Right lobe of liver (tissue), 6 donors: ENCODE measurements at regions not wholly inside any gene's neighbourhood (a gene's known extent, or its start where the extent isn't known, plus 50 kb on each side); places are given as distances from the start of the nearest gene placed in this dataset.

Experiments
- ATAC-seq, 4 donors: fragments of 200-7000 bp; cut with Tn5 transposase; one replicate each; pipeline ENCODE4 v1.9.1; 2020; ENCODE audit warnings: mild to moderate bottlenecking in 4 of 4, moderate library complexity in 4 of 4
- DNase-seq, 3 donors: peaks; one replicate each; pipeline ENCODE4 v3.0.0-alpha.2; 2020
- H3K27ac ChIP-seq, 3 donors: fragments of 200-600 bp; one replicate each; pipeline ENCODE4 v1.8.0; 2022
- H3K27me3 ChIP-seq, 2 donors: fragments of 200-600 bp; one replicate each; pipeline ENCODE4 v1.8.0; 2022
- H3K36me3 ChIP-seq, 4 donors: fragments of 200-600 bp; sonication (generic) in 1 of 4; one replicate each; pipeline versions ENCODE4 v1.5.1 to v1.8.0; 2017 to 2022; ENCODE audit warnings: control low read depth in 1 of 4
- H3K4me1 ChIP-seq, 4 donors: fragments of 200-600 bp; sonication (generic) in 1 of 4; one replicate each; pipeline versions ENCODE4 v1.5.1 to v1.8.0; 2017 to 2022; ENCODE audit warnings: control low read depth in 1 of 4
- H3K4me3 ChIP-seq, 3 donors: fragments of 200-600 bp; one replicate each; pipeline ENCODE4 v1.8.0; 2022
- H3K9me3 ChIP-seq, 4 donors: fragments of 200-600 bp; sonication (generic) in 1 of 4; one replicate each; pipeline versions ENCODE4 v1.5.1 to v1.8.0; 2017 to 2022; ENCODE audit warnings: control low read depth in 1 of 4
- POLR2A ChIP-seq: fragments of 450-650 bp; IDR thresholded peaks from one replicate; pipeline ENCODE4 v1.6.1; 2017; ENCODE audit warnings: antibody characterized with exemption, mild to moderate bottlenecking
- WGBS: methylation state at CpG from one replicate; pipeline ENCODE4 v1.1.6; 2018; ENCODE audit warnings: low coverage, low lambda C conversion rate; ENCODE audit not compliant: insufficient coverage; ENCODE audit errors: missing lambda C conversion rate; 5-methylcytosine and 5-hydroxymethylcytosine counted together
- intact Hi-C, 2 donors: fragments of 100-400 bp; cut with DNase I; formaldehyde crosslinking; loops; one replicate each; pipeline versions ENCODE4 v1.11.2 to v1.14.1; 2022
- TF ChIP-seq, protein P1 (sequence below), 4 donors: fragments of 200-600 bp in 3 of 4; fragments of 450-650 bp in 1 of 4; IDR thresholded peaks; one replicate each; pipeline versions ENCODE4 v1.5.1 to v1.8.0; 2016 to 2022; ENCODE audit warnings: antibody characterized with exemption in 4 of 4, mild to moderate bottlenecking in 2 of 4
- donor health status: DM: no; HTN: yes; CAD: no.
- donor health status: DM: no; HTN: no; CAD: no.
- donor health status: DM: no; HTN: no; CAD: no.
- donor health status: DM: no; HTN: yes; CAD: no.
- donor health status: DM: no; HTN: yes; CAD: no.

DNA sequence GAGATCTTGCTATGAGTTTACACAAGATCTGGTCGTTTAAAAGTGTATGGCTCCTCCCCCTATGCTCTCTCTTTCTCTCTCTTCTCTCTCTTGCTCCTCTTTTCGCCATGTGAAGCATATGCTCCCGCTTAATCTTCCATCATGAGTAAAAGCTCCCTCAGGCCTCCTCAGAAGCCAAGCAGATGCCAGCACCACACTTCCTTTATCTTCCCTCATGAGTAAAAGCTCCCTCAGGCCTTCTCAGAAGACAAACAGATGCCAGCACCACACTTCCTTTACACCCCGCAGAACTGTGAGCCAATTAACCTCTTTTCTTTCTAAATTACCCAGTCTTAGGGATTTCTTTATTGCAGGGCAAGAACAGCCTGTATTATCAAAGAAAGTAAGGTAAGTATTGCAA lies 152.4 kb downstream of the SEC23A start:
- no peak overlapping the region for H3K4me3 ChIP-seq
- intact Hi-C loops: no loop called here
- H3K36me3 ChIP-seq: no peaks in the 10 kb centered on the region
- no peaks in the 10 kb centered on the region for H3K27me3 ChIP-seq
- DNase-seq (no peak), ATAC-seq (no peak)
- TF ChIP-seq POLR2A: no peak
- TF ChIP-seq, protein P1, sequence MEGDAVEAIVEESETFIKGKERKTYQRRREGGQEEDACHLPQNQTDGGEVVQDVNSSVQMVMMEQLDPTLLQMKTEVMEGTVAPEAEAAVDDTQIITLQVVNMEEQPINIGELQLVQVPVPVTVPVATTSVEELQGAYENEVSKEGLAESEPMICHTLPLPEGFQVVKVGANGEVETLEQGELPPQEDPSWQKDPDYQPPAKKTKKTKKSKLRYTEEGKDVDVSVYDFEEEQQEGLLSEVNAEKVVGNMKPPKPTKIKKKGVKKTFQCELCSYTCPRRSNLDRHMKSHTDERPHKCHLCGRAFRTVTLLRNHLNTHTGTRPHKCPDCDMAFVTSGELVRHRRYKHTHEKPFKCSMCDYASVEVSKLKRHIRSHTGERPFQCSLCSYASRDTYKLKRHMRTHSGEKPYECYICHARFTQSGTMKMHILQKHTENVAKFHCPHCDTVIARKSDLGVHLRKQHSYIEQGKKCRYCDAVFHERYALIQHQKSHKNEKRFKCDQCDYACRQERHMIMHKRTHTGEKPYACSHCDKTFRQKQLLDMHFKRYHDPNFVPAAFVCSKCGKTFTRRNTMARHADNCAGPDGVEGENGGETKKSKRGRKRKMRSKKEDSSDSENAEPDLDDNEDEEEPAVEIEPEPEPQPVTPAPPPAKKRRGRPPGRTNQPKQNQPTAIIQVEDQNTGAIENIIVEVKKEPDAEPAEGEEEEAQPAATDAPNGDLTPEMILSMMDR (IDR thresholded peaks at IDR 0.05): no peak
- no peak overlapping the region for H3K27ac ChIP-seq
- H3K4me1 ChIP-seq: no peaks in the 10 kb centered on the region
- 55% methylated on average over 4 of the region's 4 CpGs for WGBS
- no peaks in the 10 kb centered on the region for H3K9me3 ChIP-seq

DNA sequence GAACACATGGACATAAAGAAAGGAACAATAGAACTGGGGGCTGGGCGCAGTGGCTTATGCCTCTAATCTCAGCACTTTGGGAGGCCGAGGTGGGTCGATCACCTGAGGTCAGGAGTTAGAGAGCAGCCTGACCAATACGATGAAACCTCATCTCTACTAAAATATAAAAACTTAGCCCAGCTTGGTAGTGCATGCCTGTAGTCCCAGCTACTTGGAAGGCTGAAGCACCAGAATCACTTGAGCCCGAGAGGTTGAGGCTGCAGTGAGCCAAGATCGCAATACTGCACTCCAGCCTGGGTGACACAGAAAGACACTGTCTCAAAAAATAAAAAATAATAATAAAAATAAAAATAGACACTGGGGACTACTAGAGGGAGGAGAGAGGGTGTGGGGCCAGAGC lies 154.5 kb downstream of the SEC23A start:
- H3K36me3 ChIP-seq: no peaks in the 10 kb centered on the region
- no peak overlapping the region for H3K4me3 ChIP-seq
- DNase-seq (no peak), ATAC-seq (no peak)
- WGBS: 86% methylated on average over 6 of the region's 6 CpGs
- intact Hi-C loops: no loop called here
- no peaks in the 10 kb centered on the region for H3K27me3 ChIP-seq
- no peaks in the 10 kb centered on the region for H3K4me1 ChIP-seq
- no peak overlapping the region for H3K27ac ChIP-seq
- TF ChIP-seq POLR2A: no peak
- TF ChIP-seq, protein P1 (IDR thresholded peaks at IDR 0.05): no peak
- no peaks in the 10 kb centered on the region for H3K9me3 ChIP-seq

DNA sequence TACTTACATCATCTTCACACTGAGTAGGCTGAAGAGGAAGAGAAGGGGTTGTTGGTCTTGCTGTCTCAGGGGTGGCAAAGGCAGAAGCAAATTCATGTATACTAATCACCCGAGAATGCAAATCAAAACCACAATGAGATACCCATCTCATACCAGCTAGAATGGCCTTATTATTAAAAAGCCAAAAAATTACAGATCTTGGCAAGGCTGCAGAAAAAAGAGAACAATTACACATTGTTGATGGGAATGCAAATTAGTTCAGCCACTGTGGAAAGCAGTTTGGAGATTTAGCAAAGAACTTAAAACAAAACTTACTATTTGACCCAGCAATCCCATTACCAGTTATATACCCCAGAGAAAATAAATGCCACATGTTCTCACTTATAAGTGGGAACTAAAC lies 154.9 kb downstream of the SEC23A start:
- Histone ChIP-seq H3K27ac (no peak overlapping the region), H3K4me1 (no peaks in the 10 kb centered on the region), H3K9me3 (no peaks in the 10 kb centered on the region), H3K4me3 (no peak overlapping the region), H3K36me3 (no peaks in the 10 kb centered on the region), H3K27me3 (no peaks in the 10 kb centered on the region)
- 80% methylated on average over 1 of the region's 1 CpG for WGBS
- intact Hi-C loops: no loop called here
- ATAC-seq (no peak), DNase-seq (no peak)
- TF ChIP-seq, protein P1 (IDR thresholded peaks at IDR 0.05): no peak
- no peak for TF ChIP-seq POLR2A

DNA sequence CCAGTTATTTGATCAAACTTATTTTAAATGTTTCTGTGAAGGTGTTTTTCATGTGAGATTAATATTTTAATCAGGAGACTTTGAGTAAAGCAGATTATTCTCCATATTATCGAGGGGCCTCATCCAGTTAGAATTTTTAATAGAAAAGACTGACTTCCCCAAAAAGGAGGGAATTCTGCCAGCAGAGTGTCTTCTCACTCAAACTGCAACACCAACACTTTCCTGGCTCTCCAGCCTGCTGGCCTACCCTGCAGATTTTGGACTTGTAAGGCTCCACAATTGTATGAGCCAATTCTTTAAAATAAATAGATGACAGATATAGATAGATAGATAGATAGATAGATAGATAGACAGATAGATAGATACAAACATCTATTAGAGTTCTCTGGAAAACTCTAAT lies 155.7 kb downstream of the SEC23A start:
- 63% methylated on average over 1 of the region's 1 CpG for WGBS
- H3K9me3 ChIP-seq: no peaks in the 10 kb centered on the region
- H3K4me3 ChIP-seq: no peak overlapping the region
- H3K36me3 ChIP-seq: no peaks in the 10 kb centered on the region
- no peak overlapping the region for H3K27ac ChIP-seq
- H3K27me3 ChIP-seq: no peaks in the 10 kb centered on the region
- TF ChIP-seq, protein P1 (IDR thresholded peaks at IDR 0.05): no peak
- no peak for TF ChIP-seq POLR2A
- DNase-seq (no peak), ATAC-seq (no peak)
- no peaks in the 10 kb centered on the region for H3K4me1 ChIP-seq
- intact Hi-C loops: no loop called here

DNA sequence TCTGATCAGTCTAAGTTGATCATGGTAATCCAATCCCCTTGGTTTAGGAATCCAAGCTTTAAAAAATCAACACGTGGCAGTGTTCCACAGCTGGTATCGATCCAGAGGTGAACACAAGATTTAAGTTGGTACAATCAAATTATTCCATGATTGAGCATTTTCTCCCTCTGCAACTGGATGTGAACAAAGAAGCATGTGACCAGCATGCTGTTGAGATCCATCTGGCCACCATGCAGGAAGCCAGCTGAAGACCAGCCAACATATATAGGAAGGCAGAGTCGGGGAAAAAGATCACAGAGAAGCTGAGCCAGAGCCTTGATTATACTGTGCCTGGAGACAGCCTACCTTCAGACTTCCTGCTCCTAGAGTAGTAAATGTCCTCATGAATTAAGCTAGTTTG lies 158.3 kb downstream of the SEC23A start:
- Histone ChIP-seq H3K27me3 (no peaks in the 10 kb centered on the region), H3K9me3 (no peaks in the 10 kb centered on the region), H3K4me1 (no peaks in the 10 kb centered on the region), H3K36me3 (no peaks in the 10 kb centered on the region), H3K4me3 (no peak overlapping the region), H3K27ac (no peak overlapping the region)
- ATAC-seq: no peak
- WGBS: 60% methylated on average over 3 of the region's 3 CpGs
- DNase-seq: no peak
- TF ChIP-seq POLR2A: no peak
- TF ChIP-seq, protein P1 (IDR thresholded peaks at IDR 0.05): no peak
- intact Hi-C loops: no loop called here
